Islet precursor cell (in vitro differentiated cells): ENCODE measurements at regions not wholly inside any gene's neighbourhood (a gene's known extent, or its start where the extent isn't known, plus 50 kb on each side); places are given as distances from the start of the nearest gene placed in this dataset.

Source experiments
- DNase-seq: peaks from one replicate; pipeline ENCODE4 v3.0.0-alpha.2; 2018

DNA sequence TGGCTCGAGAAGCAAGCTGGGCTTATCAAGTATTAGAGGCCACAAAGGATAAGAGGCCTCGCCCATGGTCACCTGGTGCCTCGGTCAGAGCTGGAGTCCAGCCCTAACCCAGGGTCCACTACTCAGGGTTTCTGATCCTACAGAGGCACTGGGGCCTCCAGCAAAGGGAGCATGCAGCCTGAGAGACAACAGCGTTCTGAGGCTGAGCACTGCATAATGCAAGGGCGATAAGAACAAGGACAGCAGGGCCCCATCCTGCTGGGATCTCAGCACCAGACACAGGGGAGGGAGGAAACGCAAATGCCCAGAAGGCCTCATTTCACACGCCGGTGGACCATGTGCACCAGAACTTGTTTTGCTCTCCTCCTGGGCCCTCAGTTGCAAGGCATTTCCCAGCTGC lies 63.0 kb downstream of the C5orf15 start:
- DNase-seq = no peak

GRCh38 chr5:133904641-133905040 lies 63.8 kb downstream of the C5orf15 start:
- DNase-seq = no peak

DNA sequence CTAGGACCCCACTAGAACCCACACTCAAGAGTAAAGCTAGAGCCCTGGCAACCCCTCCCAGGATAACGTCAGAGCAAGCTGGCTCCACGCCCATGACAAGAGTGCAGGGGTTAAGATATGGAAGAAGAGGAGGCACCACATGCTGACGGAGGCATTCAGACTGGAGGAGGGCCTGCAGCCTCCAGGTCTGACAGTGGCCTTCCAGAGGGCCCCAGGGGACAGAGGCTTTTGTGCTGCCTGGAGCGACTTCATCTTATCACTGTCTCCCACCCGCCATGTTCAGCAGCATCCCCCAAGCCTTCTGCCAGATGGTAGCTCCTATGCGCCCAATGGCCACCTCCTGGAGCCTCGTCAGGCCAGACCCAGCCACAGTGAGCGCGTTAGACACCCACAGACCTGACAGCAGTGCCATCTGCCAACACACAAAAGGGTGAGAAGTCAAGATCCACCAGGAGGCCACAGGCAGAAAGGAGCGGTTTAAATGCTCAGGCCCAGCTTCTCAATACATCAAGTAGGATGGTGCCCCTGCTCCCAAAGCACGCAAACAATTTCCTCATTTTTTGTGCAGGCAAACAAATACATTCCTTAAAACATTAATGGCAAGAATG lies 65.8 kb downstream of the C5orf15 start:
- no peak for DNase-seq

DNA sequence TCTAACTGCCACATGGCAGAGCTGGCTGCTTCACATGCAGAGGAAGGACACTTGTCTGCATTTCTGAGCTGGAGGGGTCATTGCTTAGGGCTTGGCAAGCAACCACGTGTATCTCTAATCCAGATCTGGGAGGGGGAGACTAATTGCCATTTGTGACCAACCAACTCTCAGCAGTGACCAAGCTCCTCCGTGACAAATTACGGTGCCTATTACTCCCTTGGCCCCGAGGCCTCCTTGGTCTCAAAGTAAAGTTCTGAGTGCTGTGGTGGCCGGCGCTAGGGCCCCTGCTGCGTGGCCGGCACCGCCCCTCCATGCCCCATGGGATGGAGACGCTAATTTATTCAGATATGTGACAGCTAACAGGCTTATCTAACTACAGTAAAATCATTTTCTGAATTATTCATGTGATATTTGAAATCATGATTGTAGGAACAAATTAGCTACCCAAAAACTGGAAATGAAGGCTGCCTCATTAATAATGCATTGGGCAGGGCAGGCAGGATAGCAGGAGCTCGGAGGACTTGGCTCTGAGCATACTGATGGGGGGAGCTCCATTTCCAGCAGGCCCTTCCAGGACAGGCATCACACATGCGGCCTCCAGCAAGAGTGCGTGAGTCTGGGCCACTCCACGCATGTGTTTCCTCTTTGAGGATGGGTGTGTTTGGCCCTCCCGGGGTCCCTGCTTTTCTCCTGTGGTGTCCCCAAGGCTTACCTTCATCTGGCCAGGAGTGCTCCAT lies 67.7 kb downstream of the C5orf15 start:
- DNase-seq = no peak

- DNase-seq = no peak
Observed at GRCh38 chr5:133899506-133899905, 68.9 kb downstream of the C5orf15 start.

- no peak for DNase-seq
Observed at GRCh38 chr5:133898440-133898839, 70.0 kb downstream of the C5orf15 start.

- DNase-seq = no peak
Observed at GRCh38 chr5:133897431-133897830, 71.0 kb downstream of the C5orf15 start.

DNA sequence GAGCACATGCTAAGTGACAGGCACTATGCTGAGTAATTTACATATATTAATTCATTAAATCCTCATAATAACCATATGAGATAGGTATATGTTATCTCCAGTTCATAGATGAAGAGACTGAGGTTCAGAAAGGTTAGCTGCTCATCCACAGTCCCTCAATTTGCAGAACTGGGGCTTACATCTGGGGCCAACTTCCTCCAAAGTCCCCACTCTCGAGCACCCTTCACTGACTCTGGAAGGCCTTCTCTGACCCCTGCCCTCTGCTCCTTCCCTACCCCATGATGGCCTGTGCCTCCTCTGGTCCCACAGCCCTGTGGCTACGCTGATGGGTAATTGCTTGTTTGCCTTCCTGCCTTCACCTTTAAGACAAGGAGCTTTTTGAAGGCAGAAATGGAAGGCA lies 71.6 kb downstream of the C5orf15 start:
- DNase-seq = no peak

DNA sequence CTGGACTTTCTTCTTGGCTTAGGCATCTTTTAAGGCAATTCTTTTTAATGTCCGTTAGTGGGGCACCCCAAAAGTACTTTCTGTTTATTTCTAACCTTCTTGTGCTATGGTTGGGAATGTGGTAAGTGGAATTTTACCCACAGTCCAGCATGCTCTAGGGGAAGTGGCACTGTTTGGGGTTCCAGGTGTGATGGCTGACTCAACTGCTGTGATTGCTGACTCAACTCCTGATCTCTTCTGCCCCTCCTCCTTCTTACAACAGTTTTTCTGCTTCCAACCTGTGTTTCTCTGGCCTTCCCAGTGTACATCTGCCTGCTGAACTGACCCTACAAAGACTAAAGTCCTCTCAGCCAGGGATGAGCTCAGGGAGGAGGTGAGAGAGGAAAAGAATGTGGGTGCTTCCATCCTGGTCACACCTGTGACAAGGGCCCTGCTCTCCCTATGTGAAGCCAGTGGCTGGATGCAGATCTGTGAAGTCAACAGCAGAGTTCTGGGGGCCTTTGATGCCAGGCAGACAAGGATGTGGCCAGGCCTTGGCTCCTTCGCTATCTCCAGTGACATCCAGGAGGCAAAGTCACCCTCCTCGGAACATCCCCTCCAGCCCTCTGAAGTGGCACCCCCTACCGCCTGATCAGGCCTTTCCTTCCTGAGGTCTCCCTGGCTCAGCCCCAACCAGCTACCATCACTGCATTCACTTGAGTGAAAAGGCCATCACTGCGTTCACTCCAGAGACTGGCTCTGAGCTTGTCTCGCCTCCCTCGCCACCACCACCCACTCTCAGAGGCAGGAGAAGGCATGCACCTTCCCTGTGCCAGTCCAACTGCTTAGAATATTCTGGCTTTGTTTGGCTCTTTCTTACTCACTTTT lies 72.2 kb downstream of the C5orf15 start:
- DNase-seq = no peak

- no peak for DNase-seq
Observed at GRCh38 chr5:133894143-133894542, 74.3 kb downstream of the C5orf15 start.

- no peak for DNase-seq
Observed at GRCh38 chr5:133892774-133893173, 75.7 kb downstream of the C5orf15 start.

GRCh38 chr5:133892306-133892705 lies 76.1 kb downstream of the C5orf15 start:
- no peak for DNase-seq

GRCh38 chr5:133891390-133891789 lies 77.0 kb downstream of the C5orf15 start:
- no peak for DNase-seq

GRCh38 chr5:133890776-133891280 lies 77.6 kb downstream of the C5orf15 start:
- DNase-seq = no peak

DNA sequence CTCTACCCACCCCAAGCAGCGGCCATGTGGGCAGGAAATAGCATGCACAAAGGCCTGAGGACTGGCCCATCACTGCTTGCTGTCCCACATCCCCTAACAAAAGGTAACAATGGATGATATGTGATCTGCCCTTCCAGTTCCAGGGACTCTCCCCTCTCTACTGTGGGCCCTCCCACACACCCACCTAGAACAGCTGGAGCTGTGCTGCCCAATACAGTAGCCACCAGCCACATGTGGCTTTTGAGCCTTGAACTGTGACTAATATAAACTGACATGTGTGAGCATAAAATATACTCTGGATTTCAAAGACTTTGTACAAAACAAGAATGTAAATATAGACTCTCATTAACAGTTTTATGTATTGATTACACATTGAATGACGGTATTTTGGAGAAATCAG lies 78.1 kb downstream of the C5orf15 start:
- DNase-seq = no peak

GRCh38 chr5:133889271-133889905 lies 79.0 kb downstream of the C5orf15 start:
- no peak for DNase-seq

DNA sequence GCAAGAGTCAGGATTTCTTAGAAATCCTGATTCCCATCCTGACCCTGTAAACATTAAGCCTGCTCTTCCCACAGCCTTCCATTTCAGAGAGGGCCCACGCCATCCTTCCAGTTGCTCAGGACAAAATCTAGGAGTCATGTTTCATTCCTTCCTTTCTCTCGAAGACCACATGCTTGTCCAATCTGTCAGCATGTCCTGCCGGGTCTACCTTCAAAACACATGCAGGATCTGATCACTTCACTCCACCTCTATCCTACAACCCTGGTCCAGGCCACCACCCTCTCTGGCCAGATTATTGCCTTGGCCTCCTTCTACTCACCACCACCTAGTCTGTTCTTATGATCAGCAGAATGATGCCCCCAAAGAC lies 79.8 kb downstream of the C5orf15 start:
- no peak for DNase-seq

GRCh38 chr5:133885566-133885965 lies 82.9 kb downstream of the C5orf15 start:
- DNase-seq = no peak

DNA sequence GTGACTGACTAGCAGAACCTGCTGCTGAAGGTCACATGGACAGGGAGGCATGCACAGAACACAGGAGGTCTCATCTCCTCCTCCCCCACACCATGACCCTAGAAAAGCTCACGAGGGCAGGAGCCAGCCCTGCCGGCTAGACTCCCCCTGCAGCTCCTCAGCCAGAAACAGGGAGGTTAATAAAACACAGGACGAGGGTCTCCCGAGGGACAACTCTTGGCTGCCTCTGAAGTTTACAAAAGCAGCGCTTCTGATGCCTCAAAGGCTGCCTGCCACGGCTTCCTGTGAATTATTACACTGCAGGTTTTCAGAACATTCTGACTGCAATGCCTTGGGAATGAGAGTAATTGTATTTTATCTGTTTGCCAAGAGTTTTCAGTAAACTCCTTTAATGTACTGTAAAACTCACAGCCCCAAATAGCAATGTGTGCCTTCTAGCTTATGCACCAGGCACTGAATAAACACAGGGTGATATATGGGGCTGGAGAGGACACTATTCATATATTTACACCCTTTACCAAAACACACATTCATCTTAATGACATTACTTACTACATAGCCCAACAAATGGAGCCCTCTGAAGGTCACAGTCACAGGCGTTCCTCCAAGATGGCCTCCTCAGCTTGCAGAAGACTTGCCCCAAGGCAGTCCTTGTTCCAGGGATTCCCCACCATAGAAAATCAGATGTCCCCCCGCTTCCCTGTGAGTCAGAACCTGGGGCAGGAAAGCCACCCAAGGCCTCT lies 83.7 kb downstream of the C5orf15 start:
- no peak for DNase-seq

- no peak for DNase-seq
Observed at GRCh38 chr5:133883916-133884315, 84.5 kb downstream of the C5orf15 start.

DNA sequence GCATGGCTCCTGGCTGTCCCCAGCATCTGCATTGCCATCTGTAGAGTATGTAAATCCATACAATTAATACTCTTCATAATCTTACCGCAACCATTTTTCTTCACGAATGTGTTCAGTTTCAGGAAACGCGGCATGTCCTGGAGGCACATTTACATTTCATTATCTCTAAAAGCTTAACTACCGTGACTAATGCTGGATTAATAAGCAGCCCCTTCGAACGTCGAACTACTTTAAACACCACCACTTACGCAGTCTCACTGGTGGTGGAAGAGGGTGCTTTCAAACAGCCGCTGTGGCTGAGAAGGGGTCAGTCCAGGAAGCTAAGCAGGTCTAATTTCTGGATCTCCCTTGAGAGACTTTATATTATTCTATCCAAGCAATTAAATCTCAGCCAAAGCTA lies 85.6 kb downstream of the C5orf15 start:
- DNase-seq = no peak

GRCh38 chr5:133882389-133882695 lies 86.1 kb downstream of the C5orf15 start:
- DNase-seq = no peak
